ENCODE measurements at regions not wholly inside any gene's neighbourhood (a gene's known extent, or its start where the extent isn't known, plus 50 kb on each side); places are given as distances from the start of the nearest gene placed in this dataset.
A peak's percentile ranks its signal among the peaks of the same experiment; 100 is the strongest.

GRCh38 chr5:100479079-100479688, 56.0 kb upstream of the FAM174A start:
- DNase-seq = no peak
- Histone ChIP-seq H3K4me3 (no peak overlapping the region), H3K27me3 (no peaks in the 10 kb centered on the region), H3K4me1 (no peaks in the 10 kb centered on the region), H3K36me3 (no peaks in the 10 kb centered on the region), H3K9me3 (no peaks in the 10 kb centered on the region), H3K27ac (no peak overlapping the region)
- peak; percentile 54 for TF ChIP-seq CTCF (IDR thresholded peaks at IDR 0.05)
- intact Hi-C loops (cut with DNase I) = no loop called here
- ATAC-seq = peak; percentile 77

GRCh38 chr5:100472091-100472490, 63.1 kb upstream of the FAM174A start:
- H3K36me3 ChIP-seq = no peaks in the 10 kb centered on the region
- H3K27me3 ChIP-seq = no peaks in the 10 kb centered on the region
- no peak overlapping the region for H3K4me3 ChIP-seq
- TF ChIP-seq CTCF (IDR thresholded peaks at IDR 0.05) = no peak
- H3K9me3 ChIP-seq = no peaks in the 10 kb centered on the region
- DNase-seq (no peak), ATAC-seq (no peak)
- H3K4me1 ChIP-seq = no peaks in the 10 kb centered on the region
- intact Hi-C loops (cut with DNase I) = no loop called here
- H3K27ac ChIP-seq = no peak overlapping the region

- no peak for ATAC-seq
Measured at GRCh38 chr5:100469767-100470166, 65.4 kb upstream of the FAM174A start.

DNA sequence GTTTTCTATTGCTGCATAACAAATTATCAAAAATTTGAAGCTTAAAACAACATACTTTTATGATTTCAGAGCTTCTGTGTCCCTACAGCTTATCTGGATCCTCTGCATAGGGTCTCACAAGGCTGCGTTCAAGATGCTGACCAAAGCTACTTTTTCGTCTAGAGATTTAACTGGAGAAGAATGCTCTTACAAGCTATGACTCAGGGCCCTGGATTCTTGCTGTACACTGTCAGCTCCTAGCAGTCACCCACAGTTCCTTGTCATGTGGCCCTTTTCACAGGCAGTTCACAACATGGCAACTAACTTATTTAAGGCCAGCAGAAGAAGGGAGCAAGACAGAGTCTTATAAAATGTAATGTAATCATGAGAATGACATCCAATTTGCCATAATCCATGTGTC, 70.8 kb upstream of the FAM174A start:
- no peak for TF ChIP-seq CTCF (IDR thresholded peaks at IDR 0.05)
- ATAC-seq (no peak), DNase-seq (no peak)
- no peaks in the 10 kb centered on the region for H3K4me1 ChIP-seq
- no peaks in the 10 kb centered on the region for H3K36me3 ChIP-seq
- no peak overlapping the region for H3K4me3 ChIP-seq
- no peak overlapping the region for H3K27ac ChIP-seq
- no peaks in the 10 kb centered on the region for H3K9me3 ChIP-seq
- no peaks in the 10 kb centered on the region for H3K27me3 ChIP-seq
- intact Hi-C loops (cut with DNase I) = no loop called here

More at GRCh38 chr5:100469767-100470166, 65.4 kb upstream of the FAM174A start:
- H3K27ac ChIP-seq = no peak overlapping the region
- H3K27me3 ChIP-seq = no peaks in the 10 kb centered on the region
- DNase-seq = no peak
- no peaks in the 10 kb centered on the region for H3K4me1 ChIP-seq
- no peaks in the 10 kb centered on the region for H3K36me3 ChIP-seq
- H3K4me3 ChIP-seq = no peak overlapping the region
- intact Hi-C loops (cut with DNase I) = no loop called here
- no peaks in the 10 kb centered on the region for H3K9me3 ChIP-seq
- no peak for TF ChIP-seq CTCF (IDR thresholded peaks at IDR 0.05)

DNA sequence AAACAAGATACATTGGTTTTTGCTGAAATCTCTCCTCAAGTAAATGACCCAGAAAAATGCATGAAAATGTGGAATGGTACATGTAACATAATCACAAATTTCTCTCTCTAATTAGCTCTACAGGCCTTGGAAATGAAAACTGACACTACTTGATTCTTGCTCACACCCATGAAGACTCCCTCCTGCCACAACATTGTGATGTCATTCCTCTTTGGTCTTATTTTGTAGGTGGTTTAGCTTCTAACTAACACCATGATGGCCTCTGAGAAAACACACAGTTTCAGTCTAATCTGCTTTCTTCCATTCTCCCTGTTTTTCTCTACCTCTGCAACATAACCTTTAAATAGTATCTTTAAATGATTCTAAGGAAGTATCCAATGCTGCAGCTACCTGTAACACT, 78.6 kb upstream of the FAM174A start:
- Histone ChIP-seq H3K27ac (no peak overlapping the region), H3K4me3 (no peak overlapping the region), H3K9me3 (no peaks in the 10 kb centered on the region), H3K36me3 (no peaks in the 10 kb centered on the region), H3K27me3 (no peaks in the 10 kb centered on the region), H3K4me1 (no peaks in the 10 kb centered on the region)
- no peak for ATAC-seq
- DNase-seq = no peak
- intact Hi-C loops (cut with DNase I) = no loop called here
- no peak for TF ChIP-seq CTCF (IDR thresholded peaks at IDR 0.05)

DNA sequence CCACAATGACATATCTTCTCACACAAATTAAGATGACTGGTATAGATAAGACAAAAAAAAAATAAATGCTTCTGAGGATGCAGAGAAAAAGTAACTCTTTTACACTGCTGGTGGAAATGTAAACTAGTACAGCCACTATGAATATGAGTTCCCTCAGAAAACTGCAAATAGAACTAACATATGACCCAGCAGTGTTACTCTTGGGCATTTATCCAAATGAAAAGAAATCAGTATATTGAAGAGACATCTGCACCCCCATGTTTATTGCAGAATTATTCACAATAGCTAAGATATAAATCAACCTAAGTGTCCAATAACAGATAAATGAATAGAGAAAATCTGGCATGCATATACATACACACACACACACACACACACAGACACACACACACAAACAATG, 83.0 kb upstream of the FAM174A start:
- Histone ChIP-seq H3K27me3 (no peaks in the 10 kb centered on the region), H3K36me3 (no peaks in the 10 kb centered on the region), H3K9me3 (no peaks in the 10 kb centered on the region), H3K27ac (no peak overlapping the region), H3K4me3 (no peak overlapping the region), H3K4me1 (no peaks in the 10 kb centered on the region)
- ATAC-seq = no peak
- intact Hi-C loops (cut with DNase I) = no loop called here
- no peak for DNase-seq
- no peak for TF ChIP-seq CTCF (IDR thresholded peaks at IDR 0.05)
